VCaP (cell line): ENCODE measurements at regions not wholly inside any gene's neighbourhood (a gene's known extent, or its start where the extent isn't known, plus 50 kb on each side); places are given as distances from the start of the nearest gene placed in this dataset.

Source experiments
- H3K27ac ChIP-seq: fragments of 450-650 bp; 2 replicates; pipeline ENCODE4 v1.5.1; 2017
- TF ChIP-seq, protein P1 (sequence below): fragments of 450-650 bp; conservative IDR thresholded peaks from 2 replicates; pipeline ENCODE4 v1.5.1; 2017; ENCODE audit warnings: mild to moderate bottlenecking, moderate library complexity

DNA sequence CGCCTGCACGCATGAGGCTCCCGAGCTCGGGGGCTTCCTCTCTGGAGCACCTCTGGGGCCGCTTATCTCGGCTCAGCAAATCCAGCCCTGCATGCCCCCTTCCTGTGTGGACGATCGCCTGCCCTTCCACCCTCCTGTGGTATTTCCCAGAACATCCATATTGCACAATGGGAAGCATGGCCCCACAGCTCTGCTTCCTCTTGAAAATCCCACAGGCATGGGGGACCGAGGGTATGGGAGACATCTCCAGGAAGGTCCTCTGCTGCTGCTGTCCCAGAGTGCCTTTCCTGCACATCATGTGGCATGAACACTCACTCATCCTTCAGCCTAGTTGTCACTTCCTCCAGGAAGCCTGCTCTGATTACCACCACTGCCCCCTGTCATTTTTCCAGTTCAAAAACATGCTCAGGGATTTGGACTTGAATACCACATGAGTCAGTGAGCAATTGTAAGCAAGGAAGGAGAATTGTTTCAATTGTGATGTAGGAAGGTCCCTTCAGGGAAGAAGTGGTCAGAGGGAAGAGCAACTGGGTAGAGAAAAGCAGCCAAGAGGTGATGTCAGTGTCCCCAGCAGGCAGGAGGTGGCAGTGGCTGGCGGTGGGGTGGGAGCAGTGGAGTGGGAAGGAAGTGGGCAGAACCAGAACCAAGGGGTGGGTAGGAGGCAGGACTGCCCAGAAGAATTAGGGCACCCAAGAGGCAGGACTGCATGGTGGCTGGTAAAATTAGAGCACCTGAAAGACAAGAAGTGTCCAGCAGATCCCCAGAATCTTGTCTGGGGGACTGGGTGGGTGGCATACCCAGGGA, 67.5 kb upstream of the ZMIZ1 start:
- no peak overlapping the region for H3K27ac ChIP-seq
- TF ChIP-seq, protein P1, sequence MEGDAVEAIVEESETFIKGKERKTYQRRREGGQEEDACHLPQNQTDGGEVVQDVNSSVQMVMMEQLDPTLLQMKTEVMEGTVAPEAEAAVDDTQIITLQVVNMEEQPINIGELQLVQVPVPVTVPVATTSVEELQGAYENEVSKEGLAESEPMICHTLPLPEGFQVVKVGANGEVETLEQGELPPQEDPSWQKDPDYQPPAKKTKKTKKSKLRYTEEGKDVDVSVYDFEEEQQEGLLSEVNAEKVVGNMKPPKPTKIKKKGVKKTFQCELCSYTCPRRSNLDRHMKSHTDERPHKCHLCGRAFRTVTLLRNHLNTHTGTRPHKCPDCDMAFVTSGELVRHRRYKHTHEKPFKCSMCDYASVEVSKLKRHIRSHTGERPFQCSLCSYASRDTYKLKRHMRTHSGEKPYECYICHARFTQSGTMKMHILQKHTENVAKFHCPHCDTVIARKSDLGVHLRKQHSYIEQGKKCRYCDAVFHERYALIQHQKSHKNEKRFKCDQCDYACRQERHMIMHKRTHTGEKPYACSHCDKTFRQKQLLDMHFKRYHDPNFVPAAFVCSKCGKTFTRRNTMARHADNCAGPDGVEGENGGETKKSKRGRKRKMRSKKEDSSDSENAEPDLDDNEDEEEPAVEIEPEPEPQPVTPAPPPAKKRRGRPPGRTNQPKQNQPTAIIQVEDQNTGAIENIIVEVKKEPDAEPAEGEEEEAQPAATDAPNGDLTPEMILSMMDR, result no peak

DNA sequence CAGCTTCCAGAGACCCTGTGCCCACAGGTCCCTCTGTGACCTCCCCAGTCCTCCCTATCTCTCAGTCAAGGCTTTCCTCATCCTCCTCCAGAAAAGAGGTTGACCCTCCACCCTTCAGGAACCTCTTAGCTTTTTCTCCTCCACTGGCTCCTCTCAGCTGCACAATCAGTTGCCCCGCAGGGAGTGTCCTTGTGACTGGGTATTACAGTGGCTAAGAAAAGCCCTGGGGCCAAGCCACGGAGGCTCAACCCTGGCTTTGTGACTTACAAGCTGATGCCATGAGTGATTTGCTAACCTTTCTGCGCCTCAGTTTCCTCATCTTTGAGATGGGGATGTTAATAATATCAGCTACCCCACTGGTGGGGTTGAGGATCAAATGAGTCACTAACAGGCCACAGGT, 66.4 kb upstream of the ZMIZ1 start:
- no peak overlapping the region for H3K27ac ChIP-seq
- TF ChIP-seq, protein P1, result no peak

DNA sequence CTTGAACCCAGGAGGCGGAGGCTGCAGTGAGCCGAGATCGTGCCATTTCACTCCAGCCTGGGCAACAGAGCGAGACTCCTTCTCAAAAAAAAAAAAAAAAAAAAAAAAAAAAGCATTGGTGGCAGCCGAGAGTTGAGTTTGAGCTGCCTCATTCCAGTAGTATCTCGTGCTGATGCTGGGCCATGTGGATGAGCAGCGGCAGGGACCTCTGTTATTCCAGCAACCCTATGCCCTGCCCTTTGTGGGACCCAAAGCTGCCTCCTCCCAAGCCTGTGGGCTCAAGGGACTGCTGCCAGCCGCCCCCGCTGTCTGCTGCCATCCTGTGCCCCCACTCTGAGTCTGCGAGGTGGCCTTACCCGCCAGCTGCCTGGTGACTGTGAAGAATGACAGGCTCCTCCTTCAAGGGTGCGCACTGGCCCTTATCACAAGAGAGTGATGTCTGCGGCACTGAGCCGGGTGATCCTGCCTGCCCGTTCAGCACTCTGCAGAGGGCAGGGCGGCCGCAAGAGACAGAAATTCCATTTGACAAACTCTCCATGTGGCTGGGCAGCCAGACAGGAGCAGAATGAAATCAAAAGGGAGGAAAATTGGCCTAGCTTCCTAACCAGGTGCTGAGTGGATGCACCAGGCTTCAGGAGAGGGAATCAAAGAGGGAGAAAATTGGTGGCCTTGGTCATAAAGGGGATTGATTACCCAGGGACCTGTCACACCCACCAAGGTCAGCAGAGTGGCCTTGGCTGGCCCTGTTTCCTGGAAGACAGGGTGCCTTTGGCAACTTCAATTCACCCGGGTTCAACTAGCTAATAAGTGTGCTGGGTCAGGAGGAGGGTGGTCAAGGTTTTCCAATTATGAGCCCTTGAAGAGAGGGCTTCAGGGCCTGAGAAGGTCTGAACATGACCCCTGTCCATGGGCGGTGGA, 65.3 kb upstream of the ZMIZ1 start:
- no peak overlapping the region for H3K27ac ChIP-seq
- TF ChIP-seq, protein P1, result no peak

DNA sequence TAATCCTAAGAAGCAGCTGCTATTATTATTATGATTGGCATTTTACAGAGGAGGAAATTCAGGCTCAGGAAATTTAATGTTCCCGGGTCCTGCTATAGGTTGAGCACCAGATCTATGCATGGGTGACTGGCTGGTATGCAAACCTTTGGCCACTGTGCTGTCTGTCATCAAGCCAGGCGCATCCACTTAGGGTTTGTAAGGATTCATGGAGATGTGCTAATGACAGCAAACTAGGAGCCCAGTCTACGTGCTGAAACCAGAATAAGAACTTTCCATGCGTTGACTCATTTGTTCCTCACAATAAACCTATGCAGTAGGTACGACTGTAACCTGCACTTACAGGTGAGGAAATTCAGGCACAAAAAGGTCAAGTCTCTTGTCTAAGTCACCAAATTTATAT, 64.5 kb upstream of the ZMIZ1 start:
- TF ChIP-seq, protein P1, result no peak
- no peak overlapping the region for H3K27ac ChIP-seq

DNA sequence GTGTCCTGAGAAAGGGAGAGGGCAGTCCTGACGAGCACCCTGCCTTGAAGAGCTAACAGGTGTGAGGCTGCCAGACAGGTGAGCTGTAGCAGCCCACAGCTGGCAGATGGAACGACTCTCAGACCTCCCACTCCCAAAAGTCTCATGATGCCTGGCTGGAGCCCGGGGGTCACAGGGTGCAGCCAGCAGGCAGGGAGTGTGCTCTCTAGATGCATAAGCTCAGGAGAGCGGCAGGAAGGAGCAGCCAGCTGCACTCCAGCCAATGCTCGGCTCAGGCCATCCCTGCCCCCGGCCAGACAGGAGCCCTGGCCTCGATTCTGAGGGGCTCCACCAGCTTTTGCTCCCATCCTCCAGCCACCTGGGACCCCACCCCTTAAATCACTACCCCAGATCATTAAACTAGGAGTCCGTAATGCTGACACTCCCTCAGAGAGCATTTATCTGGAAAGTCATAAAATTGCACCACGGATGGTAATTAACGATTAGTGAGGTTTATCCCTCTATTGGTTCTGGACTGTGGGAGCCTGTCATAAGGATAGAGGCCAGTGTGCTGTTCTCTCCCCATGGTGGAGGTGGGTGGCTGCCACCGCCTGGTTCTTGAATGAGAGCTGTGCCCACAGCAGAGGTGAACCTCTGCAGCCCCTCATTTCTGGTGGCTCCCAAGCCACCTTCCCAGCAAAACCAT, 63.5 kb upstream of the ZMIZ1 start:
- no peak overlapping the region for H3K27ac ChIP-seq
- TF ChIP-seq, protein P1, result no peak

DNA sequence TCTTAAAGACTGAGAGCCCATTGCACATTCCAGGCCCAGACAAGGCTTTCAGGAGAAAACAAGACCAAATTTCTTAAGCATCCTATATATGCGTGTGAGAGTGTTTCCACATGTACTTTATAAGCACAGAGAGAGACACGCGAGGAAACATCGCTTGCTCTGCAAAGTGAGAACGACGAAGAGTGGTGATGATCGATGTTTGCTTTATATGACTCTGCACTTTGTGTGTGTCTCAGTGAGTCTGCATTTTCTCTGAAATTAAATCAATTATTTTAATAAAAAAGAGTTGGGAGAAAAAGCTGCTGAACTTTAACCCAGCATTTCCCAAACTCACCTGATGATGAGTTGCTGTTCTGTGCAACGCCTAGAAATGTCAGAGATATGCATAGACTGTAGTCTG, 61.7 kb upstream of the ZMIZ1 start:
- H3K27ac ChIP-seq, result no peak overlapping the region
- TF ChIP-seq, protein P1, result no peak
